ENCODE measurements at regions not wholly inside any gene's neighbourhood (a gene's known extent, or its start where the extent isn't known, plus 50 kb on each side); places are given as distances from the start of the nearest gene placed in this dataset.
"Not testable (repeated sequence)": the region's sequence is repeated elsewhere in the genome, so short reads cannot be mapped to it uniquely, and the experiment has no call there.

DNA sequence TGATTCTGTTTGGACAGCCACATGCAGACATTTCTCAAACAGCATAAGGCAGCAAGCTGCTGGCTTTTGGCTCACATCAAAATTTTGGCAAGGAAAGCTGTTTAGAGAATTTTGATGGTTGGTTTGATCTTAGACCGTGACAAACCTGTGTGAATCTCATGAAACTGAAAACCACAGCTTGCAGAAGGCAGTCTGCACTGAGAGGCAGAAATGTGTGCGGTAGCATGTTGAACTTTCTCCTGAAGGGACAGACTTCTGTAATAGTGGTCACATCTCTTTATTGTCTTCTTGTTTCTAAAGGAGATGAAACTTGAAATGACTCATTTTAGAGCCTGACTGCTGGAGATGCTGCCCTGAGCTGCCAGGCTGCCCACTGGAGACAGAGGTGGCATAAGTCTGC, 371.6 kb downstream of the TEX29 start:
- not testable (repeated sequence) for DNase-seq (ENCODE audit: extremely low read depth, low read depth)

DNA sequence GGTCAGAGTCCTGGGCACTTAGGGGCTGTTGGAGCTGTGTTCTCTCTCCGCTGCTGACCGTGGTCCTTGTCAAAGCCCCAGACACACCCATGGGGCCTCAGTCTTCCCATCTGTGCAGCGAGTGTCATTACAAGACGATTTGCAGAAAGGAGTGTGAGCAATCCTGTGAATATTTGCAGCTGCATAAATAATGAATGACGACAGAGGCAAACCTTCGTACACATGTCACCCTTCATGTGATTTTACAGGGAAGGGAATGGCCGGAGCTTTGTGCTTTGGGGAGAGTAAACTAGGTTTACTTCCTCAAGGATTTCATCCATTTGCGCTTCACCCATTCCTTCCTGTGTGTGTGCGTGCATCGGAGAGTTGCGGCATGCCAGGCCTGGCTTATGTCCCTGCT, 370.8 kb upstream of the SOX1 start:
- not testable (repeated sequence) for DNase-seq (ENCODE audit: extremely low read depth, low read depth)

- not testable (repeated sequence) for DNase-seq (ENCODE audit: extremely low read depth, low read depth)
Measured at GRCh38 chr13:111702059-111702458, 364.9 kb upstream of the SOX1 start.
